HG02870 (cell line): ENCODE measurements at regions not wholly inside any gene's neighbourhood (a gene's known extent, or its start where the extent isn't known, plus 50 kb on each side); places are given as distances from the start of the nearest gene placed in this dataset.

ENCODE experiments used
- ATAC-seq: cut with Tn5 transposase; IDR thresholded peaks from one replicate; pipeline ENCODE4 v1.9.1; 2021; ENCODE audit warnings: mild to moderate bottlenecking, moderate library complexity; ENCODE audit not compliant: unreplicated experiment

- no peak for ATAC-seq
These were observed 326.9 kb downstream of the PDHA2 start for GRCh38 chr4:96166806-96167205.

DNA sequence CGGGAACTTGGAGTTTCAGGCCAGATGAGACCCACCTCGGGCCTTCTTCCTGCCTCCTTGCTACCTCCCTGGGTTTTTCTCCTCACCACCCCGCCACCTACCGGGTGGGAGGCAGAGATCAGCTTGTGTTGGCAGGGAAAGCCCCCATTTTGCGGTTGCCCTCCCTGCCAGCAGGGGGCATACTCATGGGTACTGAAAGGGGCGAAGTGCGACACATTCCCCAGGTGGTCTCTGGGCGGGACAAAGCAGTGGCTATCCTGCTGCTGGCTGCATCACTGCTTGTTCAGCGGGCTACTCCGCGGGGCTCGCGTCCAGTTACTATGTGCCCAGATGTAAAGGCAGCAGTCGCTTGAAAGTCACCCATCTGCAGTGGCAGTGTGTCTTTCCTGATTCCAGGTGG is 330.3 kb downstream of the PDHA2 start:
- ATAC-seq, result no peak

GRCh38 chr4:96173756-96174155 is 333.9 kb downstream of the PDHA2 start:
- no peak for ATAC-seq

DNA sequence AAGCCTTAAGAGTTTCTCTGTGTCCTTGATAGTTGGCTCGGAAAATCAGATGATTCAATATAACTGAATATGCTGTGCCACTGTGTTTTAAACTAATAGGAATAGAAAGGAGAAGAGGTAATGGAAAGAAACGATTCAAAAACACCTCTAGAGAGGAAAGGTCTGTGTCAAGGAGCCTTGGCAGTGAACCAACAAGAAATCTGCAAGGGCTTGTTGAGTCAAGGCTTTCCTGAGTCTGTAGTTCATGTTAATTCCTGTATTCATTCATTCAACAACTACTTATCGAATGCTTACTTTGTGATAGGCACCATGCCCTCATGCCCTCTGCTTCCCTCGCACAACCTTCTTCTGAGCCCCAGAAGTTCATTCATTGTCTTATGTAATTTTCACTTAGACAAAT is 336.0 kb downstream of the PDHA2 start:
- ATAC-seq, result no peak

GRCh38 chr4:96183611-96184010 is 343.7 kb downstream of the PDHA2 start:
- ATAC-seq, result no peak

- no peak for ATAC-seq
These were observed 346.7 kb downstream of the PDHA2 start for GRCh38 chr4:96186593-96186992.

DNA sequence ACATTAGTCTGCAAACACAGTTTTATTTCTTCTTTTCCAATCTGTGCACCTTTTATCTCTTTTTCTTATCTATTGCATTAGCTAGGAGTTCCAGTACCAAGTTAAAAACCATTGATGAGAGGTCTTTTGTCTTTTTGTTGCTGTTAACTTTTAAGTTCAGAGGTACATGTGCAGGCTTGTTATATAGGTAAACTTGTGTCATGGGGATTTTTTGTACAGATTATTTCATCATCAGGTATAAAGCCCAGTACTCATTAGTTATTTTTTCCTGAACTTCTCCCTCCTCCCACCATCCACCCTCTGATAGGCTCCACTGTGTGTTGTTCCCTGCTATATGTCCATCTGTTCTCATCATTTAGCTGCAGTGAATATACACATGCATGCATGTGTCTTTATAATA is 349.9 kb downstream of the PDHA2 start:
- no peak for ATAC-seq

- ATAC-seq, result no peak
These were observed 353.2 kb downstream of the PDHA2 start for GRCh38 chr4:96193061-96193460.

- no peak for ATAC-seq
These were observed 355.1 kb downstream of the PDHA2 start for GRCh38 chr4:96194993-96195392.

GRCh38 chr4:96205143-96205936 is 365.4 kb downstream of the PDHA2 start:
- ATAC-seq, result no peak

- no peak for ATAC-seq
These were observed 387.6 kb downstream of the PDHA2 start for GRCh38 chr4:96227515-96227914.

DNA sequence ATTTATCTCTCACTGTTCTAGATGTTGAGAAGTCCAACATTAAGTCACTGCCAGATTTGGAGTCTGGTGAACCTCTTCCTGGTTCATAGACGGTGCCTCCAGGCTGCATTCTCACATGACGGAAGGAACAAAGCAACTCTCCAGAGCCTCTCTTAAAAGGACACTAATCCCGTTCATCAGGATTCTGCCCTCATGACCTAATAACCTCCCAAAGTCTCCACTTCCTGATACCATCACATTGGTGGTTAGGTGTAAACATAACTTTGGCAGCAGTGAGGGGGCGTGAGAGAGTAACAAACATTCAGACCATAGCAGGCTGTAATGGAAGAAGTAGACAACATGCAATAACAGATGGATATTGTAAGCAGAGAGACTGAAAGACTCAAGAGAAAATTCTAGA is 388.6 kb downstream of the PDHA2 start:
- no peak for ATAC-seq

GRCh38 chr4:96240041-96240440 is 400.1 kb downstream of the PDHA2 start:
- ATAC-seq, result no peak

DNA sequence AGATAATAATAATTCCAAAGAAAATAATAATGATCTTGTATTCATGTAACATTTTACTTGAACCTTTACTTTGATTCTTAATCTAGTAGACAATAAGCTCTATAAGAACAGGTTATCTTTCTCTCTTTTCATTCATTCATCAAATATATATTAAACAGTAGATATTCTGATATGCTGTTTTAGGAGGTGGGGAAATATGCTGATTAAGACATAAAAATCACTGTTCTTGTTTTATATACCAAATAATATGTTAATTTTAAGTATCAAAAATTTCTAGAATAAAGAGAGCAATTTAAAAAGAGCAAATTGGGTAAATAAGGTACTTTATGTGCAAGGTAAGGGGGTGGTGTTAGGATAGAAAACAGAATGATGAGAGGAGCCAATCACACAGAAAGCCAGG is 401.9 kb downstream of the PDHA2 start:
- no peak for ATAC-seq

GRCh38 chr4:96247096-96247495 is 407.2 kb downstream of the PDHA2 start:
- no peak for ATAC-seq

DNA sequence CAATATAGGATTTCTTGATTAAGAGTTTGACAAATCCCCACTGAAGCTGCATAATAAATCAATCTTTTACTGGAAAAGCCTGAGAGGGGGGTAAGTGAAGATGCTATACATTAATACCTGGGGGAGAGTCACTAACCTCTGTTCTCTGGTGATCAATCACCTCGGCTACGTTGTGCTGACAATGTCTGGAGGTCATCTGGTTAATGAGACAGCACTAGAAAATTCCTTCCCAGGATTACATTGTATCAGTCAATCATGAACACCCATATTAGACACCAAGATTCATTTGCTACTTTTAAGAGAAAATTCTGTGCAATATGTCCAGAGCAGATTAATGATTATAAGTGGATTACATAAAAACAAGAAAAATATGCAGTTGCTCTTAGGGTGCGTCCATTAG is 408.3 kb downstream of the PDHA2 start:
- ATAC-seq, result no peak

DNA sequence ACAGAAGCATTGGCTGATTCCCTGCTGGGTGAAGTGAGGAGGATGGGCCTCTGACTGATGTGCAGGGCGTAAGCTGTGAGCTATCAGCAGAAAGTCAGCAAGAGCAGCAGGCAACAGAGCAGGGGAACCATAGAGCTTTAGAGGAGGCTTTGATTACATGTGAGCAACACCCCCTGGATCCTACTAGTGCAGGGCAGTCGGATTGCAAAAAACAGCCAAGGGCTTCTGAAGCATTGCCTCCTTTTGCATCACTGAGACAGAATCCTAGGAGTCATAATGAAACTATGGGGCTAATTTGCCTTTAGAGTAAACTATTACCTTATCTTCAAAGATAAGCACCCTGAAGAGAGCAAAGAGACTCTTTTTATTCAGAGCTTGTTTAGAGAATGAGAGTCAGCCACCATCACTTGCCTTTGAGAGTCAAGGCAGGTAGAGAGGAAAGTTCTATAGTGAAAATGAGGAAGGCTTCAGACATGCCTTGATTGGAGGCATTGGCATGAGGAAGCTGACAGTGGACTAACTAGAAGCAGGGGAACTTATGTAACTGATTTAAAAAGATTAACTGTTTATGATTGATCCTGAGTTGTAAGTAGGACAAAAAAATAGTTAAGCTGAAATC is 420.3 kb downstream of the PDHA2 start:
- ATAC-seq, result no peak

DNA sequence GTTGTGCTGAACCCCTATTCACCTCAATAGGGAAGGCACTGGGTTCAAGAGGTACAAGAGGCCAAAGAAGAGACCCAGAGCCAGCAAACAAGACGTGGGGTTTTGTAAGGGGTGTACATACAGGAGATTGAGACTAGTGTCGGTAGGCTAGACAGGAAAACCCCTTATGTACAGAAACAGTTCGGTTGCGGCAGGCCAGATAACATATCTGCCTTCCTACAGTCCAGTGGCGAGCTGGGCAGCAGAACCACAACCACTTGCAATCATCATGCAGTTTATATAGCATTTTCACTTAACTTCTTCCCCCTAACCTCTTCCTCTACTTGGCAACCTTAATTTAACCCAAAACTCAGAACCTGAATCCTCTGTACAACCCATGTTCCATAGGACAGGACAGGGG is 422.2 kb downstream of the PDHA2 start:
- no peak for ATAC-seq

- ATAC-seq, result no peak
These were observed 423.4 kb downstream of the PDHA2 start for GRCh38 chr4:96263291-96263690.

GRCh38 chr4:96264941-96265463 is 425.1 kb downstream of the PDHA2 start:
- ATAC-seq, result no peak

GRCh38 chr4:96293806-96294205 is 453.9 kb downstream of the PDHA2 start:
- no peak for ATAC-seq

DNA sequence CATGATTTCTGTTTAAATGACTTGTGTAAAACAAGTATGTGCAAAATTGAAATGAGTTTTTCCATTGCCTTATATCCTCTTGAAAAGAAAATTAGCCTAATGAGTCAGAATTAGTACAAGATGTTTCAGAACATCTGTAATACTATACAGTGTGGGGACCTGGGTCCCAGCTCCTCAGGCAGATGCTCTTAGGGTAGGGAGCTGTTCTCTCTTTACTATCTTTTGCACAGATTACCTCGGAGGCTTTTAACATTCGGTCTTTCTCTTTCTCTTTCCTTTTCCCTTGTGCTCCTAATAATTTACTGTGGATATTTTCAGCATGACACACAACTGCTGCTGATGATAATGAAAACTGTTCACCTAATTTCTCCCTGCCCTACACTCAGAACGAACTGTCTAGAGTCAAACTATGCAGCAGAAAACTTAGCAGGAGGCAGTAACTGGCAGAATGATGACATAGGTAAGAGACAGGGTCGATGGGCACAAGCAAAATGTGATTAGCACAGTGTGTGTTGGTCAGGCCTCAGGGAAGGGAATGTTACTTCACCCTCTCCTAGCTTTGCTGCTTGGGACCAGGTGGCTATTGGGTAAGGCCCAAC is 455.3 kb downstream of the PDHA2 start:
- no peak for ATAC-seq
